GM12874 (cell line): ENCODE measurements at regions not wholly inside any gene's neighbourhood (a gene's known extent, or its start where the extent isn't known, plus 50 kb on each side); places are given as distances from the start of the nearest gene placed in this dataset.

ENCODE experiments used
- CTCF ChIP-seq: IDR thresholded peaks from 2 replicates; pipeline ENCODE4 v1.5.1; 2011; ENCODE audit warnings: low read depth, mild to moderate bottlenecking, control low read depth, low read length, moderate library complexity; ENCODE audit not compliant: insufficient read depth

- TF ChIP-seq CTCF: no peak
Measured at GRCh38 chr14:86083616-86084015, 553.7 kb downstream of the FLRT2 start.

GRCh38 chr14:86072116-86072894, 542.4 kb downstream of the FLRT2 start:
- TF ChIP-seq CTCF: no peak

GRCh38 chr14:86066651-86067050, 536.7 kb downstream of the FLRT2 start:
- TF ChIP-seq CTCF: no peak

- TF ChIP-seq CTCF: no peak
Measured at GRCh38 chr14:86065407-86065806, 535.5 kb downstream of the FLRT2 start.

- TF ChIP-seq CTCF: peak; percentile 66
Measured at GRCh38 chr14:86057018-86057667, 527.2 kb downstream of the FLRT2 start.

- TF ChIP-seq CTCF: no peak
Measured at GRCh38 chr14:86055512-86056075, 525.6 kb downstream of the FLRT2 start.

GRCh38 chr14:86052868-86053267, 522.9 kb downstream of the FLRT2 start:
- TF ChIP-seq CTCF: no peak
